NCI-H69 (cell line): ENCODE measurements at regions not wholly inside any gene's neighbourhood (a gene's known extent, or its start where the extent isn't known, plus 50 kb on each side); places are given as distances from the start of the nearest gene placed in this dataset.

ENCODE experiments used
- DNase-seq: peaks from one replicate; lab custom pipeline; 2025; lab: John Stamatoyannopoulos, UW

- no peak for DNase-seq
Observed at GRCh38 chr11:12315024-12315423, 62.3 kb upstream of the PARVA start.

- no peak for DNase-seq
Observed at GRCh38 chr11:12316432-12316831, 60.9 kb upstream of the PARVA start.

GRCh38 chr11:12318791-12319438 is 58.5 kb upstream of the PARVA start:
- DNase-seq: peak; percentile 98

GRCh38 chr11:12319461-12319951 is 57.9 kb upstream of the PARVA start:
- DNase-seq: peak; percentile 99

- peak; percentile 88 for DNase-seq
Observed at GRCh38 chr11:12319988-12320387, 57.4 kb upstream of the PARVA start.

GRCh38 chr11:12321217-12321937 is 56.0 kb upstream of the PARVA start:
- DNase-seq: peak; percentile 86

GRCh38 chr11:12324585-12324984 is 52.8 kb upstream of the PARVA start:
- no peak for DNase-seq
